Stimulated activated naive B cell treated with anti-CD40 and anti-IgM and Interleukin-4, amounts not matched to agents 10 μg/mL and 1 μg/mL and 100 μg/mL, for 72 hours (primary cell): ENCODE measurements at regions not wholly inside any gene's neighbourhood (a gene's known extent, or its start where the extent isn't known, plus 50 kb on each side); places are given as distances from the start of the nearest gene placed in this dataset.
"Not testable (repeated sequence)": the region's sequence is repeated elsewhere in the genome, so short reads cannot be mapped to it uniquely, and the experiment has no call there.

Experiments
- ATAC-seq, 2 donors: fragments of 150-1000 bp; cut with Tn5 transposase; replicated peaks; 2 replicates each; pipeline ENCODE4 v1.10.0; 2021; ENCODE audit warnings: moderate library complexity in 1 of 2
- DNase-seq: peaks from one replicate; pipeline ENCODE4 v3.0.0; 2021
- H3K27ac Mint-ChIP-seq: one replicate; pipeline ENCODE4 v1.8.0; 2022; ENCODE audit warnings: mild to moderate bottlenecking, mixed read lengths
- H3K27me3 Mint-ChIP-seq, 2 donors: one replicate each; pipeline ENCODE4 v1.8.0; 2022; ENCODE audit warnings: mixed read lengths in 2 of 2
- H3K36me3 Mint-ChIP-seq, 2 donors: one replicate each; pipeline ENCODE4 v1.8.0; 2022; ENCODE audit warnings: mixed read lengths in 2 of 2, mild to moderate bottlenecking in 1 of 2
- H3K4me1 Mint-ChIP-seq, 2 donors: one replicate each; pipeline ENCODE4 v1.8.0; 2022; ENCODE audit warnings: mixed read lengths in 2 of 2, mild to moderate bottlenecking in 1 of 2
- H3K4me3 Mint-ChIP-seq, 2 donors: one replicate each; pipeline ENCODE4 v1.8.0; 2022; ENCODE audit warnings: mild to moderate bottlenecking in 2 of 2, mixed read lengths in 2 of 2, moderate library complexity in 1 of 2
- H3K9me3 Mint-ChIP-seq, 2 donors: one replicate each; pipeline ENCODE4 v1.8.0; 2022; ENCODE audit warnings: mixed read lengths in 2 of 2, mild to moderate bottlenecking in 1 of 2

- Mint-ChIP-seq H3K27me3 (peaks cover 12 to 13% of the 10 kb centered on the region in 2 donors), H3K4me1 (no peaks in the 10 kb centered on the region), H3K27ac (no peak overlapping the region), H3K4me3 (no peak overlapping the region), H3K9me3 (peaks cover 13 to 20% of the 10 kb centered on the region in 2 donors), H3K36me3 (peaks cover 0 to 8% of the 10 kb centered on the region in 2 donors)
- DNase-seq (no peak), ATAC-seq (no peak)
Measured at GRCh38 chrX:1060562-1060960, 151.9 kb downstream of the CRLF2 start.

DNA sequence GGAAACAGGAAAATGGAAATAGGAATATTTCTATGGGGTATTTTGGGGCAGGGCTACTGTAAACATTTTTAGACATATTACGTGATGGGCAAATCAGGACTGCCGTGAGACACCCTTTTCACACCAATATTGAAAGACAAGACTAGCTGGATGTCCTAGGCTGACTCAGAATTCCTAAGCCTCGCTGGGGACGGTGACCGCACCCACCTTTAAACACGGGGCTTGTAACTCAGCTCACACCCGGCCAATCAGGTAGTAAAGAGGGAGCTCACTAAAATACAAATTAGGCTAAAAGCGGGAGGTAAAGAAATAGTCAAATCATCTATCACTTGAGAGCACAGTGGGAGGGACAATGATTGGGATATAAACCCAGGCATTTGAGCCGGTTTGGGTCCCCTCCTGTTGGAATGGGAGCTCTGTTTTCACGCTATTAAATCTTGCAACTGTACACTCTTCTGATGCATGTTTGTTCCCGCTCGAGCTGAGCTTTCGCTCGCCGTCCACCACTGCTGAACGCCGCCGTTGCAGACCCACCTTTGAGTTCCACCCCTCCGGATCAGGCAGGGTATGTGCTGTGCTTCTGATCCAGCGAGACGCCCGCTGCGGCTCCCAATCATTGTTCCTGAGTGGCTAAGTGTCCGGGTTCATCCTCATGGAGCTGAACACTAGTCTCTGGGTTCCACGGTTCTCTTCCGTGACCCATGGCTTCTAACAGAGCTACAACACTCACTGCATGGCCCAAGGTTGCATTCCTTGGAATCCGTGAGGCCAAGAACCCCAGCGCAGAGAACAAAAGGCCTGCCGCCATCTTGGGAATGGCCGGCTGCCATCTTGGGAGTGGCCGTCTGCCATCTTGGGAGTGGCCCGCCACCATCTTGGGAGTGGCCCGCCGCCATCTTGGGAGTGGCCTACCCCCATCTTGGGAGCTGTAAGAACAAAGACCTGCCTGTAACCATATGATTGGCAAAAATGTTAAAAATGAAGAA lies 152.6 kb downstream of the CRLF2 start:
- Mint-ChIP-seq H3K36me3 (peaks cover 0 to 8% of the 10 kb centered on the region in 2 donors), H3K4me1 (no peaks in the 10 kb centered on the region), H3K9me3 (peaks cover 13 to 20% of the 10 kb centered on the region in 2 donors), H3K27me3 (peaks cover 12 to 13% of the 10 kb centered on the region in 2 donors), H3K4me3 (no peak overlapping the region), H3K27ac (no peak overlapping the region)
- ATAC-seq, result no peak
- DNase-seq, result no peak

DNA sequence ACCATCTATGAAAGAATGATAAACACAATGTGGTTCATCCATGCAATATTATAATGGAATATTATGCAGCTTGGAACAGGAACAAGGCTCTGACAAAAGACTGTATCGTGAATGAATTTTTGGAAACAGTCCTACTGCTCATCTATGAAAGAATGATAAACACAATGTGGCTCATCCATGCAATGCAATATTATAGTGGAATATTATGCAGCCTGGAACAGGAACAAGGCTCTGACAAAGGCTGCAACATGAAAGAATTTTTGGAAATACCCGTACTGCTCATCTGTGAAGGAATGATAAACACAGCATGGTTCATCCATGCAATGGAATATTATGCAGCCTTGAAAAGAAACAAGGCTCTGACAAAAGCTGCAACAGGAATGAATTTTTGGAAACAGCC lies 158.8 kb downstream of the CRLF2 start:
- not testable (repeated sequence) for H3K27me3 Mint-ChIP-seq, H3K9me3 Mint-ChIP-seq, H3K4me3 Mint-ChIP-seq, H3K4me1 Mint-ChIP-seq, H3K36me3 Mint-ChIP-seq, ATAC-seq, H3K27ac Mint-ChIP-seq, DNase-seq

DNA sequence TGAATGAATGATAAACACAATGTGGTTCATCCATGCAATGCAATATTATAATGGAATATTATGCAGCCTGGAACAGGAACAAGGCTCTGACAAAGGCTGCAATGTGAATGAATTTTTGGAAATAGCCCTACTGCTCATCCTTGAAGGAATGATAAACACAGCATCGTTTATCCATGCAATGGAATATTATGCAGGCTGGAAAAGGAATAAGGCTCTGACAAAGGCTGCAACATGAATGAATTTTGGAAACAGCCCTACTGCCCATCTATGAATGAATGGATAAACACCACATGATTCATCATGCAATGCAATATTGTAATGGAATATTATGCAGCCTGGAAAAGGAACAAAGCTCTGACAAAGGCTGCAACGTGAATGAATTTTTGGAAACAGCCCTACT lies 159.4 kb downstream of the CRLF2 start:
- H3K36me3 Mint-ChIP-seq, result no peaks in the 10 kb centered on the region
- no peaks in the 10 kb centered on the region for H3K4me1 Mint-ChIP-seq
- no peak overlapping the region for H3K27ac Mint-ChIP-seq
- H3K27me3 Mint-ChIP-seq, result no peaks in the 10 kb centered on the region
- H3K4me3 Mint-ChIP-seq, result no peak overlapping the region
- H3K9me3 Mint-ChIP-seq, result peaks cover 0 to 6% of the 10 kb centered on the region in 2 donors
- no peak for ATAC-seq
- DNase-seq, result no peak

- DNase-seq, result no peak
- Mint-ChIP-seq H3K27me3 (no peaks in the 10 kb centered on the region), H3K9me3 (peaks cover 0 to 6% of the 10 kb centered on the region in 2 donors), H3K36me3 (no peaks in the 10 kb centered on the region), H3K4me1 (no peaks in the 10 kb centered on the region), H3K27ac (no peak overlapping the region), H3K4me3 (no peak overlapping the region)
- ATAC-seq, result no peak
Measured at GRCh38 chrX:1052021-1052420, 160.4 kb downstream of the CRLF2 start.

GRCh38 chrX:1051421-1051820 lies 161.0 kb downstream of the CRLF2 start:
- no peaks in the 10 kb centered on the region for H3K27me3 Mint-ChIP-seq
- no peaks in the 10 kb centered on the region for H3K4me1 Mint-ChIP-seq
- peaks cover 0 to 6% of the 10 kb centered on the region in 2 donors for H3K9me3 Mint-ChIP-seq
- H3K27ac Mint-ChIP-seq, result no peak overlapping the region
- DNase-seq (no peak), ATAC-seq (no peak)
- H3K36me3 Mint-ChIP-seq, result no peaks in the 10 kb centered on the region
- H3K4me3 Mint-ChIP-seq, result no peak overlapping the region

DNA sequence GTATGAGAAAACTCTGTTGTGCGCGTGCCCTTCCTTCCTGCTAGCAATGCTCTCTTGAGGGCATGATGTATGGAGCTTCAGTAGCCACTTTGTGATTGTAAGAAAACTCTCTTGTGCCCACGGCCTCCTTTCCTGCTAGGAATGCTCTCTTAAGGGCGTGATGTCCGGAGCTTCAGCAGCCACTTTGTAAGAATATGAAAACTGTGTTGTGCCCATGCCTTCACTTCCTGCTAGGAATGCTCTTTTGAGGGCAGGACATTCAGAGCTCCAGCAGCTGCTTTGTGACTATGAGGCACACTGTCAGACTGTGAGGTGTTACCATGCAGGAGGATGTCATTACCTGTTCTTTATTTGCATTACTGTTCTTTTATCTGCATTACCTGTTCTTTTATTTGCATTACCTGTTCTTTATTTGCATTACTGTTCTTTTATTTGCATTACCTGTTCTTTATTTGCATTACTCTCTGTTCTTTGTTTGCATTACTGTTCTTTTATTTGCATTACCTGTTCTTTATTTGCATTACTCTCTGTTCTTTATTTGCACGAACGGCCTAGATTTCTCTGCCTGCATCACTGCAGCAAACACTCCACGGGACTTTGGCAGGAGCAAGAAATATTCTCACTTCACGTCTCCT lies 166.7 kb downstream of the CRLF2 start:
- Mint-ChIP-seq H3K36me3 (no peaks in the 10 kb centered on the region), H3K4me3 (no peak overlapping the region), H3K4me1 (no peaks in the 10 kb centered on the region), H3K9me3 (peaks cover 4 to 7% of the 10 kb centered on the region in 2 donors), H3K27me3 (no peaks in the 10 kb centered on the region), H3K27ac (no peak overlapping the region)
- ATAC-seq, result no peak
- no peak for DNase-seq

GRCh38 chrX:1041091-1041490 lies 171.4 kb downstream of the CRLF2 start:
- Mint-ChIP-seq H3K9me3 (peaks cover 2 to 10% of the 10 kb centered on the region in 2 donors), H3K27ac (no peak overlapping the region), H3K36me3 (no peaks in the 10 kb centered on the region), H3K27me3 (no peaks in the 10 kb centered on the region), H3K4me1 (no peaks in the 10 kb centered on the region), H3K4me3 (no peak overlapping the region)
- DNase-seq (no peak), ATAC-seq (no peak)

DNA sequence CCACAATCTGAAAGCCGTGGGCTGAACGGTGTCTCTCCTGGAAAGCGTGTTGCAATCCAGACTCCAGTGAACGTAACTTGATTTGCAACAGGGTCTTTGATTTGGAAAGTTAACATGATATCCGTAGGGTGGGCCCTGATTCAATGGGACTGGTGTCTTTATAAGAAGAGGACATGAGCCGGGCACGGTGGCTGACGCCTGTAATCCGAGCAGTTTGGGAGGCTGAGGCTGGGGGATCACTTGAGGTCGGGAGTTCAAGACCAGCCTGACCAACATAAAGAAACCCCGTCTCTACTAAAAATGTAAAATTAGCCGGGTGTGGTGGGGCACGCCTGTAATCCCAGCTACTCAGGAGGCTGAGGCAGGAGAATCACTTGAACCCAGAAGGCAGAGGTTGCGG lies 176.5 kb downstream of the CRLF2 start:
- DNase-seq, H3K4me1 Mint-ChIP-seq, ATAC-seq, H3K4me3 Mint-ChIP-seq, H3K36me3 Mint-ChIP-seq, H3K9me3 Mint-ChIP-seq, H3K27ac Mint-ChIP-seq, H3K27me3 Mint-ChIP-seq: not testable (repeated sequence)

- ATAC-seq (no peak), DNase-seq (no peak)
- Mint-ChIP-seq H3K36me3 (no peaks in the 10 kb centered on the region), H3K4me1 (peaks cover 0 to 1% of the 10 kb centered on the region in 2 donors), H3K9me3 (peaks cover 4 to 8% of the 10 kb centered on the region in 2 donors), H3K27me3 (no peaks in the 10 kb centered on the region), H3K27ac (no peak overlapping the region), H3K4me3 (no peak overlapping the region)
Measured at GRCh38 chrX:1035206-1035605, 177.2 kb downstream of the CRLF2 start.

- no peaks in the 10 kb centered on the region for H3K36me3 Mint-ChIP-seq
- H3K4me3 Mint-ChIP-seq, result no peak overlapping the region
- peaks cover 4% of the 10 kb centered on the region in 2 donors for H3K9me3 Mint-ChIP-seq
- DNase-seq, result no peak
- no peaks in the 10 kb centered on the region for H3K27me3 Mint-ChIP-seq
- no peak overlapping the region for H3K27ac Mint-ChIP-seq
- peaks cover 0 to 1% of the 10 kb centered on the region in 2 donors for H3K4me1 Mint-ChIP-seq
- no peak for ATAC-seq
Measured at GRCh38 chrX:1034717-1035116, 177.7 kb downstream of the CRLF2 start.

GRCh38 chrX:1031521-1032430 lies 180.7 kb downstream of the CRLF2 start:
- DNase-seq, result no peak
- ATAC-seq, result no peak
- Mint-ChIP-seq H3K27ac (no peak overlapping the region), H3K27me3 (no peaks in the 10 kb centered on the region), H3K4me3 (no peak overlapping the region), H3K4me1 (peaks cover 12 to 14% of the 10 kb centered on the region in 2 donors), H3K9me3 (peaks cover 3 to 4% of the 10 kb centered on the region in 2 donors), H3K36me3 (no peaks in the 10 kb centered on the region)

GRCh38 chrX:1029494-1029893 lies 183.0 kb downstream of the CRLF2 start:
- peaks cover 15 to 20% of the 10 kb centered on the region in 2 donors for H3K4me1 Mint-ChIP-seq
- peaks cover 3 to 4% of the 10 kb centered on the region in 2 donors for H3K9me3 Mint-ChIP-seq
- ATAC-seq, result no peak
- no peaks in the 10 kb centered on the region for H3K36me3 Mint-ChIP-seq
- H3K27me3 Mint-ChIP-seq, result no peaks in the 10 kb centered on the region
- DNase-seq, result no peak
- no peak overlapping the region for H3K27ac Mint-ChIP-seq
- H3K4me3 Mint-ChIP-seq, result no peak overlapping the region

DNA sequence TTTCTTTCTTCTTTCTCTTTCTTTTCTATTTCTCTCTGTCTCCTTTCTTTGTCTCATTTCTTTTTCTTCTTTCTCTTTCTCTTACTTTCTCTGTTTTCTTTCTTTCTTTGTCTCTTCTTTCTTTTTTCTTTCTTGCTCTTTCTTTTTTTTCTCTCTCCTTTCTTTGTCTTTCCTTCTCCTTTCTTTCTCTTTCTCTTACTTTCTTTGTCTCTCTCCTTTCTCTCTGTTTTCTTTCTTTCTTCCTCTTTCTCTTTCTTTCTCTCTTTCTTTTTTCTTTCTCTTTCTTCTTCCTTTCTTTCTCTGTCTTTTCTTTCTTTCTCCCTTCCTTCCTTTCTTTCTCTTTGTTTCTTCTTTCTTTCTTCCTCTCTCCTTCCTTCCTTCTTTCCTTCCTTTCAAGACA lies 184.8 kb downstream of the CRLF2 start:
- Mint-ChIP-seq H3K4me1 (peaks cover 15 to 20% of the 10 kb centered on the region in 2 donors), H3K27me3 (no peaks in the 10 kb centered on the region), H3K27ac (peak overlapping the region; percentile 99), H3K9me3 (no peaks in the 10 kb centered on the region), H3K36me3 (no peaks in the 10 kb centered on the region), H3K4me3 (peak overlapping the region; percentile 86 to 88)
- ATAC-seq, result no peak
- DNase-seq, result no peak
